DOHH2 (cell line): ENCODE measurements at regions not wholly inside any gene's neighbourhood (a gene's known extent, or its start where the extent isn't known, plus 50 kb on each side); places are given as distances from the start of the nearest gene placed in this dataset.

Source experiments
- CTCF ChIP-seq: fragments of 200-600 bp; sonication (generic); IDR thresholded peaks from one replicate; pipeline ENCODE4 v1.5.1; 2014; ENCODE audit warnings: antibody characterized with exemption, mild to moderate bottlenecking, low read depth, low read length; ENCODE audit not compliant: poor library complexity, severe bottlenecking
- EZH2phosphoT487 ChIP-seq: fragments of 200-600 bp; sonication (generic); IDR thresholded peaks from 2 replicates; pipeline ENCODE4 v1.6.1; 2017; ENCODE audit warnings: borderline replicate concordance, mild to moderate bottlenecking, antibody characterized with exemption, low read length, moderate library complexity, mixed read lengths

GRCh38 chr9:106376689-106377088, 486.3 kb upstream of the ZNF462 start:
- TF ChIP-seq EZH2phosphoT487 (no peak), CTCF (no peak)
